ENCODE measurements at regions not wholly inside any gene's neighbourhood (a gene's known extent, or its start where the extent isn't known, plus 50 kb on each side); places are given as distances from the start of the nearest gene placed in this dataset.

- Histone ChIP-seq H3K9me2 (replicated peaks; ENCODE audit: insufficient read depth, low read length) (no peaks in the 10 kb centered on the region), H3K79me2 (ENCODE audit: low read length) (no peaks in the 10 kb centered on the region), H3K27ac (ENCODE audit: low read length) (no peak overlapping the region), H2AFZ (ENCODE audit: low read length) (no peak overlapping the region), H3K9me3 (replicated peaks; ENCODE audit: insufficient read depth, low read length) (no peaks in the 10 kb centered on the region), H3K4me3 (ENCODE audit: low read length) (no peak overlapping the region), H3K9ac (ENCODE audit: low read length) (no peak overlapping the region), H3K36me3 (replicated peaks; ENCODE audit: insufficient read depth, low read length) (no peaks in the 10 kb centered on the region), H3K4me2 (ENCODE audit: low read depth, low read length) (no peak overlapping the region), H4K20me1 (ENCODE audit: insufficient read depth, low read length) (no peaks in the 10 kb centered on the region), H3K4me1 (ENCODE audit: low read length) (no peaks in the 10 kb centered on the region), H3K27me3 (replicated peaks; ENCODE audit: insufficient read depth, low read length) (no peaks in the 10 kb centered on the region), H3F3A (ENCODE audit: insufficient read depth, low read length) (no peaks in the 10 kb centered on the region)
- no peak for TF ChIP-seq EZH2phosphoT487 (IDR thresholded peaks at IDR 0.05; ENCODE audit: low read length)
- no peak for TF ChIP-seq EZH2 (optimal IDR thresholded peaks at IDR 0.05; ENCODE audit: low read depth, low read length)
- no peak for TF ChIP-seq CTCF (IDR thresholded peaks at IDR 0.05; ENCODE audit: low read length)
- no peak for DNase-seq
These were observed 474.1 kb downstream of the FLRT2 start for GRCh38 chr14:86003998-86004397.

GRCh38 chr14:85996551-85996950 is 466.6 kb downstream of the FLRT2 start:
- DNase-seq = no peak
- no peak overlapping the region for H3K27ac ChIP-seq (ENCODE audit: low read length)
- H3K4me1 ChIP-seq (ENCODE audit: low read length) = no peaks in the 10 kb centered on the region
- TF ChIP-seq EZH2phosphoT487 (IDR thresholded peaks at IDR 0.05; ENCODE audit: low read length) (no peak), EZH2 (optimal IDR thresholded peaks at IDR 0.05; ENCODE audit: low read depth, low read length) (no peak), CTCF (IDR thresholded peaks at IDR 0.05; ENCODE audit: low read length) (no peak)
- H3K36me3 ChIP-seq (replicated peaks; ENCODE audit: insufficient read depth, low read length) = no peaks in the 10 kb centered on the region
- no peaks in the 10 kb centered on the region for H4K20me1 ChIP-seq (ENCODE audit: insufficient read depth, low read length)
- H3K9me3 ChIP-seq (replicated peaks; ENCODE audit: insufficient read depth, low read length) = no peaks in the 10 kb centered on the region
- H3K79me2 ChIP-seq (ENCODE audit: low read length) = no peaks in the 10 kb centered on the region
- no peaks in the 10 kb centered on the region for H3K9me2 ChIP-seq (replicated peaks; ENCODE audit: insufficient read depth, low read length)
- H3K27me3 ChIP-seq (replicated peaks; ENCODE audit: insufficient read depth, low read length) = no peaks in the 10 kb centered on the region
- H3F3A ChIP-seq (ENCODE audit: insufficient read depth, low read length) = no peaks in the 10 kb centered on the region
- H3K4me2 ChIP-seq (ENCODE audit: low read depth, low read length) = no peak overlapping the region
- H3K4me3 ChIP-seq (ENCODE audit: low read length) = no peak overlapping the region
- H2AFZ ChIP-seq (ENCODE audit: low read length) = no peak overlapping the region
- H3K9ac ChIP-seq (ENCODE audit: low read length) = no peak overlapping the region

GRCh38 chr14:85991156-85991555 is 461.2 kb downstream of the FLRT2 start:
- Histone ChIP-seq H3K27ac (ENCODE audit: low read length) (no peak overlapping the region), H3K4me1 (ENCODE audit: low read length) (no peaks in the 10 kb centered on the region), H3K36me3 (replicated peaks; ENCODE audit: insufficient read depth, low read length) (no peaks in the 10 kb centered on the region), H3K79me2 (ENCODE audit: low read length) (no peaks in the 10 kb centered on the region), H3K9me3 (replicated peaks; ENCODE audit: insufficient read depth, low read length) (no peaks in the 10 kb centered on the region), H3K9me2 (replicated peaks; ENCODE audit: insufficient read depth, low read length) (no peaks in the 10 kb centered on the region), H3F3A (ENCODE audit: insufficient read depth, low read length) (no peaks in the 10 kb centered on the region), H3K9ac (ENCODE audit: low read length) (no peak overlapping the region), H3K4me2 (ENCODE audit: low read depth, low read length) (no peak overlapping the region), H3K27me3 (replicated peaks; ENCODE audit: insufficient read depth, low read length) (no peaks in the 10 kb centered on the region), H2AFZ (ENCODE audit: low read length) (no peak overlapping the region), H4K20me1 (ENCODE audit: insufficient read depth, low read length) (no peaks in the 10 kb centered on the region), H3K4me3 (ENCODE audit: low read length) (no peak overlapping the region)
- TF ChIP-seq CTCF (IDR thresholded peaks at IDR 0.05; ENCODE audit: low read length) = no peak
- TF ChIP-seq EZH2 (optimal IDR thresholded peaks at IDR 0.05; ENCODE audit: low read depth, low read length) = no peak
- TF ChIP-seq EZH2phosphoT487 (IDR thresholded peaks at IDR 0.05; ENCODE audit: low read length) = no peak
- no peak for DNase-seq
